ENCODE measurements at regions not wholly inside any gene's neighbourhood (a gene's known extent, or its start where the extent isn't known, plus 50 kb on each side); places are given as distances from the start of the nearest gene placed in this dataset.

DNA sequence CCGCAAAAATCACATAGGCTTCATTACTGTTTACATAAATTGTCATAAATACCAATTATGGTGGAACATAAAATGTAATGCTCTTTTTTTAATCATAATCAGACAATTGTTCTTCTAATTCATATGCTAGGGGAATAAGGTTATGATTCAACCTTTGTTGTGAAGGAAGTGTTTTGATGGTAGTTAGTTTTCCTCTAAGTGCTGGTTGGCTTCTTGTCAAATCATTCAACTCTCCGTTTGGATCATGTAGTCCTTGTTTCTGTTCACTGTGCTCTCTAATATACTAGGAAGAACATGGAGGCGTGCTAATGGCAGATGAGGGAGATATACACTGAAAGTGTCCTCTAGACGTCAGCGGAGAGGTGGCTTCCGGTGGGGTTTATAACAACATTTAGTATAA, 1938.0 kb upstream of the PIK3C3 start:
- Mint-ChIP-seq H3K27ac (no peak overlapping the region), H3K4me3 (no peak overlapping the region), H3K36me3 (ENCODE audit: low read depth) (no peaks in the 10 kb centered on the region), H3K4me1 (no peaks in the 10 kb centered on the region), H3K9me3 (ENCODE audit: low read depth) (peaks cover 5% of the 10 kb centered on the region), H3K27me3 (no peaks in the 10 kb centered on the region)
- no peak for DNase-seq
- CTCF ChIA-PET = no interaction called here
- POLR2A ChIA-PET = no interaction called here
- intact Hi-C loops (cut with DNase I, micrococcal nuclease) = no loop called here
- ATAC-seq = no peak

DNA sequence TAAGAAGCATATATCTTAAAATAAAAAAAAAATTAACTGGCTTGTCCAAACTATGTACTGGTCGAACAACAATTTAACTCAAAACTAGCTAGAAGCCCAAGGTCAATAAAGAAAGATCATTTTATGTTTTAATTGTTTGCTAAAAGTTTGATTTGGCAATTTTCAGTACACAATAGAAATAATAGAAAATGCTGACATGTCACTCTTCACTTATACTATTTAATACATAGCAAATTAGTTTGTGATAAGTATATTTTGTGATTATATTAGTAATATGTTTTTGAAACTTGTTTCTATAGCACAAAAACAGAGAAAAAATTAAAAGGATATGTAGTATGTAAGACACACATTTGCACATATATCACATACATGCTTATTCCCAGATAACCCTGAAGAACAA, 1938.6 kb upstream of the PIK3C3 start:
- Mint-ChIP-seq H3K4me3 (no peak overlapping the region), H3K9me3 (ENCODE audit: low read depth) (peaks cover 5% of the 10 kb centered on the region), H3K4me1 (no peaks in the 10 kb centered on the region), H3K36me3 (ENCODE audit: low read depth) (no peaks in the 10 kb centered on the region), H3K27ac (no peak overlapping the region), H3K27me3 (no peaks in the 10 kb centered on the region)
- ChIA-PET CTCF (interaction anchor here (1.0 kb wide), 1 partner anchor 10 kb away, joined by 3 read pairs; no protein-coding TSS in a partner anchor), POLR2A (no interaction called here)
- no peak for DNase-seq
- no peak for ATAC-seq
- intact Hi-C loops (cut with DNase I, micrococcal nuclease) = no loop called here

DNA sequence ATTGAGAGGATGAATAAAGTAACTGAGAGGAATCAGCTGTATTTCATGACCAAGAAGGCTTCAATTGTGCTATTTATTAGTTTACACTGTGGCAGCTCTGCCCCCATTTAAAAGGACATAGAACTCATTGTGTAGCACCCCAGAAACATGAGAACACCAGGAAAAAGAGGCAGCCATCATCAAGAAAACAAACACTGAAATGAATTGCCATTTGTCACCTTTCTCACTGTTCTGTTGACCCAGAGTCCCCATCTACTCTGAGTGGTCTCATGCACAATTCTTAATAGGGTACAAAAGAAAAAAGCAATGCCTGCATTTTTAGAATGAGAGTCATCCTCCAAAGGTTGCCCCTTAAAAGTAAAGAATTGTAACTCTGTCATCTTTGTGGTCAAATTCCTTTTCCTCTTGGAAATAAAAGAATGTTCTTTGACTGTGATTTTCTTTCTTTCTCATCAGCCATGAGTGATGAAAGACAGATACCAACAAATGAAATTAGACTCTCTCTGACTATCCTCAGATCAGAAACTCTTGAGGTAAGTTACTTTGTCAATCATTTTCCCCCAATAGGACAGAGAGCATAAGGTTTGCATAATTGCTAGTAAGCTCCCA, 1941.9 kb upstream of the PIK3C3 start:
- peaks cover 3% of the 10 kb centered on the region for H3K9me3 Mint-ChIP-seq (ENCODE audit: low read depth)
- H3K27me3 Mint-ChIP-seq = no peaks in the 10 kb centered on the region
- CTCF ChIA-PET = no interaction called here
- no peak overlapping the region for H3K27ac Mint-ChIP-seq
- no peaks in the 10 kb centered on the region for H3K4me1 Mint-ChIP-seq
- ATAC-seq (no peak), DNase-seq (no peak)
- H3K36me3 Mint-ChIP-seq (ENCODE audit: low read depth) = no peaks in the 10 kb centered on the region
- H3K4me3 Mint-ChIP-seq = no peak overlapping the region
- intact Hi-C loops (cut with DNase I, micrococcal nuclease) = no loop called here
- POLR2A ChIA-PET = no interaction called here

DNA sequence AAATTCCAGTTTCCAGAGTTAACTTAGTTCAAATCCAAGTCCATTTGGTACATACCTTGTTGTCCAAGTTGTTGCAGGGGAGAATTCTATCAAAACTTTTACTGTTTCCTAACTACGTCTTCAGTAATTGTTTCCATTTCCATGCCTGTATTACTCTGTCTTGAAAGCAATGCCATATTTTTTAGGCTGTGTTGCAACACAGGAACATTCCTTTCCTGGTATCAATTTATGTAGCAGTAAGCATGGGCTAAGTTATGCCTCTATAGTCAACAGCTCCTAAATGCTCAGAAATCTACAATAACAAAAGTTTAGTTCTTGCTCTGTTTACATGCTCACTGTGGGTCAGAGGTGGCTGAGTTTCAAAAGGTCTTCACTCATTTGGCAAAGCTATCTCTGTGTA, 1943.8 kb upstream of the PIK3C3 start:
- no peak for ATAC-seq
- no peaks in the 10 kb centered on the region for H3K4me1 Mint-ChIP-seq
- intact Hi-C loops (cut with DNase I, micrococcal nuclease) = no loop called here
- H3K9me3 Mint-ChIP-seq (ENCODE audit: low read depth) = no peaks in the 10 kb centered on the region
- ChIA-PET POLR2A (no interaction called here), CTCF (no interaction called here)
- H3K27me3 Mint-ChIP-seq = no peaks in the 10 kb centered on the region
- no peak for DNase-seq
- no peak overlapping the region for H3K4me3 Mint-ChIP-seq
- no peak overlapping the region for H3K27ac Mint-ChIP-seq
- no peaks in the 10 kb centered on the region for H3K36me3 Mint-ChIP-seq (ENCODE audit: low read depth)

DNA sequence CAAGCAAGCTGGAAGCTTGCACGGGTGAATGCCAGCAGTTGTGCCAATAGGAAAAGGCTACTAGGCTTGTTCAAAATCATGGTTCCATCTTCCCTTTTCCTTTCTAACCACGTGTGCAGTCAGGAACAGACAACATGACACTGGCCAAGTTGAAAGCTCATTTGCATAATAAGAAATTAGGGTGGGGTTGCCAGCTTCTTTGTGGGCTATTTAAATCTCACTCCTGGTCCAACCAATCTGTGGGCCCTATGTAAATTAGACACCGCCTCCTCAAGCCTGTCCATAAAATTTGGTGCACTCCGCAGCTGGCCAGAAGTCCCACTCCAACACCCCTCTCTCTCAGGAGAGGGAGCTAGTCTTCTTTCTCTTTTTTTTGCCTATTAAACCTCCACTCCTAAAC, 1948.4 kb upstream of the PIK3C3 start:
- ChIA-PET CTCF (no interaction called here), POLR2A (interaction anchor here (0.6 kb wide), 1 partner anchor 10 kb away, joined by 4 read pairs; no protein-coding TSS in a partner anchor)
- intact Hi-C loops (cut with DNase I, micrococcal nuclease) = no loop called here
- H3K9me3 Mint-ChIP-seq (ENCODE audit: low read depth) = no peaks in the 10 kb centered on the region
- H3K4me1 Mint-ChIP-seq = no peaks in the 10 kb centered on the region
- H3K27me3 Mint-ChIP-seq = no peaks in the 10 kb centered on the region
- H3K27ac Mint-ChIP-seq = no peak overlapping the region
- DNase-seq (no peak), ATAC-seq (no peak)
- no peaks in the 10 kb centered on the region for H3K36me3 Mint-ChIP-seq (ENCODE audit: low read depth)
- no peak overlapping the region for H3K4me3 Mint-ChIP-seq

DNA sequence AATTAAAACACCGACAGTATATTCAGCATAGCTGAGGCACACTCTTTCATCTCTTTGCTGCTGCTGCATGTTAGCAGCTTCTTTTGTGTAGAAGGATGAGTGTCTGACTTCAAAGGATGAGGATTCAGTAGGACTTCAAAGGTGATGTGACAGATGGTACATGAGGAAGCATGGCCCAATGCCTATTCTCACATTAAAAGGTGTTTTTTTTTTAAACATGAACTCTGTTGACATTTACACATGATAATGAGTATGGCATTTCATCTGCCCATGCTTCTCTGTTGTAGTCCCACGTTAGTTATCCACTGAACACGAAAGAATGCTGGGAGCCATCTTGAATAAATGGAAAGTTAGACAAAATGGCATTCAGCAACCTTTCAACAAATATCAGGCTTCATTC, 1950.8 kb upstream of the PIK3C3 start:
- no peak overlapping the region for H3K27ac Mint-ChIP-seq
- no peaks in the 10 kb centered on the region for H3K27me3 Mint-ChIP-seq
- no peaks in the 10 kb centered on the region for H3K36me3 Mint-ChIP-seq (ENCODE audit: low read depth)
- no peaks in the 10 kb centered on the region for H3K9me3 Mint-ChIP-seq (ENCODE audit: low read depth)
- H3K4me1 Mint-ChIP-seq = no peaks in the 10 kb centered on the region
- DNase-seq (no peak), ATAC-seq (no peak)
- no peak overlapping the region for H3K4me3 Mint-ChIP-seq
- intact Hi-C loops (cut with DNase I, micrococcal nuclease) = no loop called here
- POLR2A ChIA-PET = no interaction called here
- CTCF ChIA-PET = no interaction called here

DNA sequence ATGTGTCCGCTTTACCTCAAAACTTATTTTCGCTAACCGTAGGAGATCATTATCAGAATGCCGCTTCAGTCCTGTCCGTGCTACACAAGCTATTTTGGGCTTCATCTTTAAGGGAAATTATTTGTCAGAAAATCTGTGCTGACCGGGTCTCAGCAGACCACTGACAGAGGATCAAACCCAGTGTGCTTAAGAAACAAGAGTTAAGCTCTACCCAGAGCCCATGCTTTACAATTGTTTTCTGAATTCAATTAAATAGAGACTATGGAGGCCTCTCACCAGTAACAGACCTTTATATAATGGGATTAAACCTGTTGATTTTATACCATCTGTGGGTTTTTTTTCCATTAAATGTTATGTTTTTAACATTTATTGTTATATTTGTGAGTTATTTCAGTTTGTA, 1956.7 kb upstream of the PIK3C3 start:
- no peak for ATAC-seq
- no peak for DNase-seq
- no peaks in the 10 kb centered on the region for H3K4me1 Mint-ChIP-seq
- H3K36me3 Mint-ChIP-seq (ENCODE audit: low read depth) = no peaks in the 10 kb centered on the region
- intact Hi-C loops (cut with DNase I, micrococcal nuclease) = no loop called here
- H3K9me3 Mint-ChIP-seq (ENCODE audit: low read depth) = peaks cover 2% of the 10 kb centered on the region
- POLR2A ChIA-PET = no interaction called here
- no peak overlapping the region for H3K4me3 Mint-ChIP-seq
- CTCF ChIA-PET = no interaction called here
- no peak overlapping the region for H3K27ac Mint-ChIP-seq
- no peaks in the 10 kb centered on the region for H3K27me3 Mint-ChIP-seq

DNA sequence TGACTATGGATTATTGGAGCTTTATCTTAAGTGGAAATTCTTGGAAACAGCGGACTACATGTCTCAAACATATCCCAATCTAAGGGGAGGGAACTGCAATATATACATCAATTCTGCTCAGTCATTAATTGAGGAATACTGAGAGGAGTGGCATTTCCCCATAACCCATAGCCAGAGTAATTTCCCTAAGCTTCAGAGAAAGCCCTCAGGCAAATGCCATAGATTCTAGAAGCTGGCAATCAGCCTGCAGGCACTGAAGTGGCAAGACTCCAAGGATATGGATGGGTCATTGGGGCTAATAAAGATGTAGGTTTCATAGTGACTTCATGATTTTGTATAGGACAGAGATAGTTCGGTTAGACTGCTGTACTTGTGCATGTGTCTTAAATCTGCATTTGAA, 1960.5 kb upstream of the PIK3C3 start:
- peaks cover 3% of the 10 kb centered on the region for H3K9me3 Mint-ChIP-seq (ENCODE audit: low read depth)

DNA sequence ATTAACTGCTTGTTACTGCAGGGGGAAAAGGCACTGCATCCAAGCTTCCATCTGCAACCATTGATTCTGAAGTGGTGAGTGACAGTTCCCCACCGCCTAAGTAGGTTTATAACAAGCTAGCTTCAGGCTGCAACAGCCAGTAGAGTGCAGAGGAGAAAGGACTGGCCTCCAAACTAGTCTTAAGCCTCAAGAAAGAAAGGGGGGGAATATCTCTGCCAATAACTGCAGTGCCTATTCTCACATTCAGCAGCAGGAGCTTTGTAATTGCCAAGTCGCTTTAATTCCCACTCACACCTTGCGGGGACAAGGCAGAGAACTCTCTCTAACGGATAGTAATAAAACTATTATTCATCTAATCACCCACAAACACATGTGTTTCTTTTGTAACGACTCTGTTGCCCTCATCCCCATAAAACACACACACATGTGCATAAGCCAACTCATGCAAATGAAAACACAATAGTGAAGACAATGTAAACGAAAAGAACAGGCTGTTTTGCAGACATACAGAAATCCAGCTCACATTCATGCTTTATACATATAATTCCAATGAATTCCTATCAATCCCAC, 1963.3 kb upstream of the PIK3C3 start:
- no peak for DNase-seq
- peaks cover 8% of the 10 kb centered on the region for H3K9me3 Mint-ChIP-seq (ENCODE audit: low read depth)
- ChIA-PET POLR2A (no interaction called here), CTCF (no interaction called here)
- H3K27me3 Mint-ChIP-seq = no peaks in the 10 kb centered on the region
- intact Hi-C loops (cut with DNase I, micrococcal nuclease) = no loop called here
- no peak for ATAC-seq
- no peak overlapping the region for H3K27ac Mint-ChIP-seq
- H3K4me1 Mint-ChIP-seq = no peaks in the 10 kb centered on the region
- H3K36me3 Mint-ChIP-seq (ENCODE audit: low read depth) = no peaks in the 10 kb centered on the region
- H3K4me3 Mint-ChIP-seq = no peak overlapping the region

More for the DNA sequence above, 1960.5 kb upstream of the PIK3C3 start:
- DNase-seq = no peak
- intact Hi-C loops (cut with DNase I, micrococcal nuclease) = no loop called here
- ATAC-seq = no peak
- Mint-ChIP-seq H3K36me3 (ENCODE audit: low read depth) (no peaks in the 10 kb centered on the region), H3K4me3 (no peak overlapping the region), H3K4me1 (no peaks in the 10 kb centered on the region), H3K27ac (no peak overlapping the region), H3K27me3 (no peaks in the 10 kb centered on the region)
- ChIA-PET POLR2A (no interaction called here), CTCF (no interaction called here)

DNA sequence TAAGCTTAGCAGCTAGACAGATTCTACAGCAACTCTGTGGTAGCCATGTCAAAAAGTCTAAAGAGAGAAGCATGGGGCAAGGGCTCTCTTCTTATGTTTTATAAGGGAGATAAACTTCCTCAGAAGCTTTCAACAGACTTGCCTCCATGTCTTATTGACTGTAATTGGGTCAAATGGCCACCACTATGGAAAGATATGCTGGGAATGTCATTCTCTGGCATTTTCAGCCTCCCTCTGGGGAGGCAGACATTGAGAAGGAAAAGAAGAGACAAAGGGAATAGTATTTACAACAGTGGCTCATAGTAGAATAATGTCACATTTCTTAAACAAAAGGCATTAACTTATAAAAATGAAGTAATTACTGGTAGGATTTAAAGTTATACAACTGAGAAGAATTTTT, 1964.5 kb upstream of the PIK3C3 start:
- H3K27me3 Mint-ChIP-seq = no peaks in the 10 kb centered on the region
- intact Hi-C loops (cut with DNase I, micrococcal nuclease) = no loop called here
- ATAC-seq = no peak
- no peak overlapping the region for H3K27ac Mint-ChIP-seq
- H3K4me1 Mint-ChIP-seq = no peaks in the 10 kb centered on the region
- no peaks in the 10 kb centered on the region for H3K36me3 Mint-ChIP-seq (ENCODE audit: low read depth)
- H3K4me3 Mint-ChIP-seq = no peak overlapping the region
- DNase-seq = no peak
- CTCF ChIA-PET = no interaction called here
- H3K9me3 Mint-ChIP-seq (ENCODE audit: low read depth) = peaks cover 6% of the 10 kb centered on the region
- POLR2A ChIA-PET = no interaction called here

DNA sequence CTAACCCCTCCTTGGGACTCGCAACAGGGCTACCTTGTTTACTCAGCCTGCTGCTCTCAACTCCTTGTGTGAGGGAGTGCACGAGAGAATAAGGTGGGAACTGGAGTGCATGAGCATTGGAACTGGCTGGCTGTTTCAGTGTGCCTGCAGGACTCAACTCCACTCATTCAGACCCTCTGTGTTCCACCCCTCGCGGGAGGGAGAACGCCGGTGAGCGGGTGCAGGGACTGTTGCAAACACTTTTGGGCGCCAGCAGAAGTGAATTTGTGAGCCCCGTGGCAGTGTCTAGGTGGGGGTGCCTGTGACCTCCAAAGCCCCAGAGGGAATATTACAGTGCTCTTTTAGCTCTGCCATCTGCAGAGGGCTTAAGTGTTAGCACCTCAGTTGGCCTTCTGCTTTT, 1978.3 kb upstream of the PIK3C3 start:
- Mint-ChIP-seq H3K27me3 (no peaks in the 10 kb centered on the region), H3K36me3 (ENCODE audit: low read depth) (no peaks in the 10 kb centered on the region), H3K9me3 (ENCODE audit: low read depth) (no peaks in the 10 kb centered on the region), H3K4me3 (no peak overlapping the region), H3K27ac (no peak overlapping the region), H3K4me1 (no peaks in the 10 kb centered on the region)
- ATAC-seq = no peak
- ChIA-PET CTCF (no interaction called here), POLR2A (no interaction called here)
- intact Hi-C loops (cut with DNase I, micrococcal nuclease) = no loop called here
- DNase-seq = no peak

DNA sequence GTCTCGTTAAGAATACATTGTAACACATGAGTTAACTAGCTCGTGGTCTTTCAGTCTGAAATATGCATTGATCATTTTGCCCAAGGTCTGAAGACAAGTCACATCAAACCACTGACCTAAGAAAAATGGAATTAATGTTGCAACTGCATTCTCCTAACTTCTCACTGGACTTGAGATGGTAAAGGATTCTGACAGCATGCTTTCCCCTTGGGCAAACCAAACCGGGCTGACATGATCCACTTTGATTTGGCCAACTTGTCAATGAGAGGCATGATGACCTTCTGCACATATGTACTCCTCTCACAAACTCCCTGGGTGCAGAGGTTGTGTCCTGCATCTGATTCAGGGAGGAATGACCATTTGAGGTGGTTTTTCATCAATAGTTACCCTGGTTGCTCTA, 1982.5 kb upstream of the PIK3C3 start:
- H3K36me3 Mint-ChIP-seq (ENCODE audit: low read depth) = no peaks in the 10 kb centered on the region
- ATAC-seq = no peak
- H3K27me3 Mint-ChIP-seq = no peaks in the 10 kb centered on the region
- H3K4me1 Mint-ChIP-seq = no peaks in the 10 kb centered on the region
- H3K9me3 Mint-ChIP-seq (ENCODE audit: low read depth) = no peaks in the 10 kb centered on the region
- CTCF ChIA-PET = no interaction called here
- POLR2A ChIA-PET = no interaction called here
- no peak for DNase-seq
- no peak overlapping the region for H3K27ac Mint-ChIP-seq
- H3K4me3 Mint-ChIP-seq = no peak overlapping the region
- intact Hi-C loops (cut with DNase I, micrococcal nuclease) = no loop called here

Measured in activated CD4-positive, alpha-beta T cell treated with anti-CD3 and anti-CD28 coated beads for 36 hours (primary cell).